ENCODE measurements at regions not wholly inside any gene's neighbourhood (a gene's known extent, or its start where the extent isn't known, plus 50 kb on each side); places are given as distances from the start of the nearest gene placed in this dataset.

DNA sequence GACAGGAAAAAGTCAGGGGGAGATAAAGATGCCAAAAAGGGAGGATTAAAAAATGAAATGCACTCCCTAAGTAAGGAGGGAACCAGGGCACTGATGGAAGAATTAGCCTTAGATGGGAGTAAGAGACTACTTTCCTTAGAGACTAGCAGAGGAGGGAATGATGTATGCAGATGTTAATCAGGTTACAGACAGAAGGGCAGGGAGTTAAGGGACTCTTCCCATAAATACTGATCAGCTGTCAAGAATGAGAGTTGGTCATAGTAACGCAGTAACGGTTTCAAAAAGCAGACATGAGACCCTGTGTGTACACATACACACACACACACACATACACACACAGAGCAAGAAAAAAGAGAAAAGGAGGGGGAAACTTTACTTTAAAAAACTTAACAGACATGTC is 93.4 kb downstream of the PHLDA1 start (continued):
- no peak for TF ChIP-seq ZKSCAN3 (CRISPR knock-in tag; IDR thresholded peaks at IDR 0.05)
- TF ChIP-seq MGA (IDR thresholded peaks at IDR 0.05), result peak; percentile 38; the same call in 1 of the 2 replicates
- TF ChIP-seq ARID2 (IDR thresholded peaks at IDR 0.05), result no peak
- TF ChIP-seq DACH1 (IDR thresholded peaks at IDR 0.05; ENCODE audit: partially characterized antibody), result peak; percentile 66
- TF ChIP-seq NR0B1 (IDR thresholded peaks at IDR 0.05; ENCODE audit: partially characterized antibody), result no peak
- no peak for TF ChIP-seq POLR3A (IDR thresholded peaks at IDR 0.05; ENCODE audit: borderline replicate concordance, extremely low read depth, insufficient read depth, insufficient read length)
- TF ChIP-seq ZBTB2 (IDR thresholded peaks at IDR 0.05), result peak; percentile 70
- no peak for TF ChIP-seq E2F3 (CRISPR knock-in tag; IDR thresholded peaks at IDR 0.05)
- TF ChIP-seq ZNF445 (CRISPR knock-in tag; IDR thresholded peaks at IDR 0.05; ENCODE audit: low read depth), result no peak
- no peak for TF ChIP-seq RBM14 (IDR thresholded peaks at IDR 0.05; ENCODE audit: borderline replicate concordance, insufficient read depth, low read depth, low read length)
- no peak for TF ChIP-seq ZNF740 (CRISPR knock-in tag; IDR thresholded peaks at IDR 0.05)
- TF ChIP-seq ZNF740 (tag; IDR thresholded peaks at IDR 0.05), result no peak
- no peak for TF ChIP-seq ZNF354B (CRISPR knock-in tag; IDR thresholded peaks at IDR 0.05)
- peak; percentile 55 for TF ChIP-seq ATF7 (IDR thresholded peaks at IDR 0.05)
- TF ChIP-seq TAF9B (IDR thresholded peaks at IDR 0.05; ENCODE audit: partially characterized antibody), result peak; percentile 25
